Neural progenitor cell (in vitro differentiated cells): ENCODE measurements at regions not wholly inside any gene's neighbourhood (a gene's known extent, or its start where the extent isn't known, plus 50 kb on each side); places are given as distances from the start of the nearest gene placed in this dataset.

ENCODE experiments used
- DNase-seq: peaks from one replicate; pipeline ENCODE4 v3.0.0-alpha.2; 2016; ENCODE audit warnings: low spot score
- H2AFZ ChIP-seq: fragments of 200-600 bp; sonication (generic); replicated peaks from 2 replicates; pipeline ENCODE4 v1.6.1; 2016; ENCODE audit warnings: antibody characterized with exemption
- H3F3A ChIP-seq: fragments of 200-600 bp; sonication (generic); 2 replicates; pipeline ENCODE4 v1.6.1; 2016; ENCODE audit warnings: antibody characterized with exemption, low read depth
- H3K27ac ChIP-seq: fragments of 200-600 bp; sonication (generic); 2 replicates; pipeline ENCODE4 v1.5.1; 2016; ENCODE audit warnings: mild to moderate bottlenecking
- H3K27me3 ChIP-seq: fragments of 200-600 bp; sonication (generic); 2 replicates; pipeline ENCODE4 v1.6.1; 2016; ENCODE audit warnings: mild to moderate bottlenecking, moderate library complexity
- H3K36me3 ChIP-seq: fragments of 200-600 bp; sonication (generic); 2 replicates; pipeline ENCODE4 v1.5.1; 2016
- H3K4me1 ChIP-seq: fragments of 200-600 bp; sonication (generic); 2 replicates; pipeline ENCODE4 v1.6.1; 2016; ENCODE audit warnings: mixed run types
- H3K4me2 ChIP-seq: fragments of 200-600 bp; sonication (generic); 2 replicates; pipeline ENCODE4 v1.6.1; 2016
- H3K4me3 ChIP-seq: fragments of 200-600 bp; sonication (generic); 2 replicates; pipeline ENCODE4 v1.5.1; 2016
- H3K79me2 ChIP-seq: fragments of 200-600 bp; sonication (generic); 2 replicates; pipeline ENCODE4 v1.6.1; 2016; ENCODE audit warnings: low read depth
- H3K9ac ChIP-seq: fragments of 200-600 bp; sonication (generic); 2 replicates; pipeline ENCODE4 v1.6.1; 2016
- H3K9me3 ChIP-seq: fragments of 200-600 bp; sonication (generic); 2 replicates; pipeline ENCODE4 v1.5.1; 2016; ENCODE audit warnings: low read depth
- H4K20me1 ChIP-seq: fragments of 200-600 bp; sonication (generic); 2 replicates; pipeline ENCODE4 v1.6.1; 2016; ENCODE audit warnings: low read depth
- H3K27ac Mint-ChIP-seq: 3 replicates; pipeline ENCODE4 v1.8.0; 2021; ENCODE audit warnings: mixed read lengths
- H3K27me3 Mint-ChIP-seq: 2 replicates; pipeline ENCODE4 v1.8.0; 2022; ENCODE audit warnings: low read depth, mild to moderate bottlenecking, inconsistent platforms, moderate library complexity, mixed read lengths; ENCODE audit not compliant: insufficient read depth
- H3K36me3 Mint-ChIP-seq: 3 replicates; pipeline ENCODE4 v1.8.0; 2021; ENCODE audit warnings: mixed read lengths
- H3K4me1 Mint-ChIP-seq: 3 replicates; pipeline ENCODE4 v1.8.0; 2021; ENCODE audit warnings: mixed read lengths
- H3K4me3 Mint-ChIP-seq: 3 replicates; pipeline ENCODE4 v1.8.0; 2021; ENCODE audit warnings: mild to moderate bottlenecking, moderate library complexity, mixed read lengths
- H3K9me3 Mint-ChIP-seq: 3 replicates; pipeline ENCODE4 v1.8.0; 2020; ENCODE audit warnings: mixed read lengths
- EZH2 ChIP-seq: fragments of 200-600 bp; sonication (generic); IDR thresholded peaks from 2 replicates; pipeline ENCODE4 v1.6.1; 2017; ENCODE audit warnings: antibody characterized with exemption, mild to moderate bottlenecking, moderate library complexity
- EZH2phosphoT487 ChIP-seq: fragments of 200-600 bp; sonication (generic); IDR thresholded peaks from 2 replicates; pipeline ENCODE4 v1.6.1; 2017; ENCODE audit warnings: antibody characterized with exemption
- TF ChIP-seq, protein P1 (sequence below): fragments of 200-600 bp; sonication (generic); IDR thresholded peaks from 2 replicates; pipeline ENCODE4 v1.5.1; 2017; ENCODE audit warnings: antibody characterized with exemption, mild to moderate bottlenecking

- Histone ChIP-seq H3K27me3 (no peaks in the 10 kb centered on the region), H2AFZ (no peak overlapping the region), H3K79me2 (no peaks in the 10 kb centered on the region), H3K27ac (no peak overlapping the region), H3K4me2 (no peak overlapping the region), H3K36me3 (no peaks in the 10 kb centered on the region), H3K9ac (no peak overlapping the region), H4K20me1 (no peaks in the 10 kb centered on the region), H3K4me1 (no peaks in the 10 kb centered on the region), H3K4me3 (no peak overlapping the region), H3K9me3 (no peaks in the 10 kb centered on the region), H3F3A (no peaks in the 10 kb centered on the region)
- Mint-ChIP-seq H3K4me1 (peaks cover 7% of the 10 kb centered on the region), H3K4me3 (no peak overlapping the region), H3K36me3 (no peaks in the 10 kb centered on the region), H3K9me3 (no peaks in the 10 kb centered on the region), H3K27me3 (peaks cover 2% of the 10 kb centered on the region), H3K27ac (no peak overlapping the region)
- no peak for TF ChIP-seq EZH2phosphoT487
- DNase-seq: no peak
Observed at GRCh38 chr4:19403786-19404370, 847.8 kb upstream of the SLIT2 start.

- Mint-ChIP-seq H3K27ac (no peak overlapping the region), H3K4me1 (peaks cover 7% of the 10 kb centered on the region), H3K4me3 (no peak overlapping the region), H3K36me3 (no peaks in the 10 kb centered on the region), H3K27me3 (no peaks in the 10 kb centered on the region), H3K9me3 (peaks cover 2% of the 10 kb centered on the region)
- Histone ChIP-seq H3K27ac (no peak overlapping the region), H3K4me3 (no peak overlapping the region), H3K4me1 (no peaks in the 10 kb centered on the region), H4K20me1 (no peaks in the 10 kb centered on the region), H3K4me2 (no peak overlapping the region), H3K9me3 (no peaks in the 10 kb centered on the region), H3K9ac (no peak overlapping the region), H3K36me3 (no peaks in the 10 kb centered on the region), H2AFZ (no peak overlapping the region), H3F3A (no peaks in the 10 kb centered on the region), H3K27me3 (no peaks in the 10 kb centered on the region), H3K79me2 (no peaks in the 10 kb centered on the region)
- TF ChIP-seq EZH2phosphoT487 (no peak), EZH2 (no peak)
- TF ChIP-seq, protein P1, sequence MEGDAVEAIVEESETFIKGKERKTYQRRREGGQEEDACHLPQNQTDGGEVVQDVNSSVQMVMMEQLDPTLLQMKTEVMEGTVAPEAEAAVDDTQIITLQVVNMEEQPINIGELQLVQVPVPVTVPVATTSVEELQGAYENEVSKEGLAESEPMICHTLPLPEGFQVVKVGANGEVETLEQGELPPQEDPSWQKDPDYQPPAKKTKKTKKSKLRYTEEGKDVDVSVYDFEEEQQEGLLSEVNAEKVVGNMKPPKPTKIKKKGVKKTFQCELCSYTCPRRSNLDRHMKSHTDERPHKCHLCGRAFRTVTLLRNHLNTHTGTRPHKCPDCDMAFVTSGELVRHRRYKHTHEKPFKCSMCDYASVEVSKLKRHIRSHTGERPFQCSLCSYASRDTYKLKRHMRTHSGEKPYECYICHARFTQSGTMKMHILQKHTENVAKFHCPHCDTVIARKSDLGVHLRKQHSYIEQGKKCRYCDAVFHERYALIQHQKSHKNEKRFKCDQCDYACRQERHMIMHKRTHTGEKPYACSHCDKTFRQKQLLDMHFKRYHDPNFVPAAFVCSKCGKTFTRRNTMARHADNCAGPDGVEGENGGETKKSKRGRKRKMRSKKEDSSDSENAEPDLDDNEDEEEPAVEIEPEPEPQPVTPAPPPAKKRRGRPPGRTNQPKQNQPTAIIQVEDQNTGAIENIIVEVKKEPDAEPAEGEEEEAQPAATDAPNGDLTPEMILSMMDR: no peak
- no peak for DNase-seq
Observed at GRCh38 chr4:19402581-19403065, 849.1 kb upstream of the SLIT2 start.

- H3K4me1 Mint-ChIP-seq: peaks cover 7% of the 10 kb centered on the region
- no peak overlapping the region for H3K4me2 ChIP-seq
- H2AFZ ChIP-seq: no peak overlapping the region
- H3K4me1 ChIP-seq: no peaks in the 10 kb centered on the region
- no peak for TF ChIP-seq EZH2phosphoT487
- no peak for TF ChIP-seq EZH2
- TF ChIP-seq, protein P1: no peak
- no peak overlapping the region for H3K27ac ChIP-seq
- H3K79me2 ChIP-seq: no peaks in the 10 kb centered on the region
- H3K9me3 Mint-ChIP-seq: peaks cover 5% of the 10 kb centered on the region
- H3F3A ChIP-seq: no peaks in the 10 kb centered on the region
- H3K36me3 ChIP-seq: no peaks in the 10 kb centered on the region
- H3K27me3 ChIP-seq: no peaks in the 10 kb centered on the region
- DNase-seq: no peak
- no peaks in the 10 kb centered on the region for H3K9me3 ChIP-seq
- H3K9ac ChIP-seq: no peak overlapping the region
- no peak overlapping the region for H3K4me3 ChIP-seq
- no peak overlapping the region for H3K27ac Mint-ChIP-seq
- H4K20me1 ChIP-seq: no peaks in the 10 kb centered on the region
- H3K36me3 Mint-ChIP-seq: no peaks in the 10 kb centered on the region
- H3K27me3 Mint-ChIP-seq: no peaks in the 10 kb centered on the region
- H3K4me3 Mint-ChIP-seq: no peak overlapping the region
Observed at GRCh38 chr4:19401301-19402080, 850.2 kb upstream of the SLIT2 start.

DNA sequence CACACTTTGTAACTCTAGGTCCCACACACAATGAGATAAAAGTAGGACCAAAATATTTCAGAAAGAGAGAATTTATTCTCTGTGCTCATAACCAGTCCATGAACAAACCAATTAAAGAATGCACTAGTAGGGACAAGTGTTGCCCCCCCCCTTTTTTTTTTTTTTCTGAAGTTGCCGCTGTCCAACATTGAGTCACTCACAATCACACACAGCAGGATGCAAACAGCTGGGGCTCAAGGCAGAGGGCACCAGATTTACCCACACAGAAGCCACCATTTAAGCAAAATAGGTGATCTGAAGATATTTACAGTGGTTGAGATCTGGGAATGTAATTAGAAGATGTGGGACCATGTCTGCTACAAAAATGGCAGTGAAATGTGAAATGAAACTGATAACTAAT lies 850.9 kb upstream of the SLIT2 start:
- peaks cover 5% of the 10 kb centered on the region for H3K9me3 Mint-ChIP-seq
- H3K27ac Mint-ChIP-seq: no peak overlapping the region
- Histone ChIP-seq H4K20me1 (no peaks in the 10 kb centered on the region), H3K27me3 (no peaks in the 10 kb centered on the region), H2AFZ (no peak overlapping the region), H3K4me2 (no peak overlapping the region), H3K36me3 (no peaks in the 10 kb centered on the region), H3F3A (no peaks in the 10 kb centered on the region), H3K79me2 (no peaks in the 10 kb centered on the region), H3K9me3 (no peaks in the 10 kb centered on the region), H3K4me3 (no peak overlapping the region), H3K4me1 (no peaks in the 10 kb centered on the region), H3K27ac (no peak overlapping the region), H3K9ac (no peak overlapping the region)
- no peaks in the 10 kb centered on the region for H3K27me3 Mint-ChIP-seq
- DNase-seq: peak; percentile 19
- H3K4me1 Mint-ChIP-seq: peaks cover 7% of the 10 kb centered on the region
- no peaks in the 10 kb centered on the region for H3K36me3 Mint-ChIP-seq
- no peak overlapping the region for H3K4me3 Mint-ChIP-seq
- TF ChIP-seq EZH2phosphoT487: no peak
- no peak for TF ChIP-seq EZH2
- TF ChIP-seq, protein P1: no peak
